GM23248 (cell line): ENCODE measurements at regions not wholly inside any gene's neighbourhood (a gene's known extent, or its start where the extent isn't known, plus 50 kb on each side); places are given as distances from the start of the nearest gene placed in this dataset.

ENCODE experiments used
- EZH2 ChIP-seq: fragments of 200-600 bp; sonication (generic); IDR thresholded peaks from 2 replicates; pipeline ENCODE4 v1.6.1; 2018; ENCODE audit warnings: antibody characterized with exemption, mild to moderate bottlenecking; ENCODE audit not compliant: insufficient read depth, poor library complexity, severe bottlenecking
- EZH2phosphoT487 ChIP-seq: fragments of 200-600 bp; sonication (generic); IDR thresholded peaks from 2 replicates; pipeline ENCODE4 v1.6.1; 2018; ENCODE audit warnings: antibody characterized with exemption, moderate library complexity, mild to moderate bottlenecking, low read depth; ENCODE audit not compliant: insufficient read depth

DNA sequence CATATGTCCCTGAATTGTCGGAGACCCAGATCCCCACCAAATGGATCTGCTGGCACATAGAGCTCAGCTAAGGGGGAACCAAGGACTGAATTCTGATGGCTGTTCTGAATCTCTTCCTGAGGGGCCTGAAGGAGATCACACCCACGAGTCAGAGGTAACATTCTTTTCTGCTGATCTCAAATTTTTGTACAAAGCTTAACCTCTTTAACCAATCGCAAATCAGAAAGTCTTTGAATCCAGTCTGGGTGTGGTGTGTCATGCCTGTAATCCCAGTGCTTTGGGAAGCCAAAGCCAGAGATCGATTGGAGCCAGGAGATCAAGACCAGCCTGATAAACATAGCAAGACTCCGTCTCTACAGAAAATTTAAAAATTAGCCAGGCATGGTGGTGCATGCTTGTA lies 62.8 kb upstream of the PRRC2C start:
- TF ChIP-seq EZH2phosphoT487, result no peak
- TF ChIP-seq EZH2, result no peak
